Fibroblast of the aortic adventitia (primary cell): ENCODE measurements at regions not wholly inside any gene's neighbourhood (a gene's known extent, or its start where the extent isn't known, plus 50 kb on each side); places are given as distances from the start of the nearest gene placed in this dataset.
"Not testable (repeated sequence)": the region's sequence is repeated elsewhere in the genome, so short reads cannot be mapped to it uniquely, and the experiment has no call there.

Source experiments
- DNase-seq: peaks from one replicate; pipeline ENCODE4 v3.0.0-alpha.2; 2010; ENCODE audit warnings: low read depth
- H3K4me3 ChIP-seq: 2 replicates; pipeline ENCODE4 v1.5.1; 2011; ENCODE audit warnings: low read depth, mild to moderate bottlenecking, control low read depth, low read length, moderate library complexity
- TF ChIP-seq, protein P1 (sequence below): IDR thresholded peaks from 2 replicates; pipeline ENCODE4 v1.5.1; 2011; ENCODE audit warnings: mild to moderate bottlenecking, low read length, control low read depth, inconsistent platforms; ENCODE audit not compliant: insufficient read depth

DNA sequence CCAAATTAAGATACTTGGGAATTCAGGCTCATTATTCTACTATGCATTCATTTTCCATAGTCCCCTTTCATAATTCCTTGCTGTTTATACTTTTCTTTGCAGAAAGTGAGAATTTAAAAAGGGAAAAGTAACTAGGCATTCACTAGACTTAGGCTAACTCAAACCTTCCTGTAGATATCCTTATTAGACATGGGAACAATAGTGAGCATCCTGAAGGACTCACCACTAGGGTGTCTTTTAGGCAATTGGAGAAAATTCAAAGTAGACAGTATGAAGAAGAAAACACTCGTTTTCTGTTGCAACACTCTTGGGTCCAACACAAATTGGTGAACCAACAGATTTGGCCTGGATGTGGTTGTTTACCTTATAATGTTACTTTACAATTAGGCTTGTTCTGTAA lies 213.2 kb upstream of the GRIN3A start:
- no peak overlapping the region for H3K4me3 ChIP-seq
- no peak for DNase-seq
- TF ChIP-seq, protein P1, sequence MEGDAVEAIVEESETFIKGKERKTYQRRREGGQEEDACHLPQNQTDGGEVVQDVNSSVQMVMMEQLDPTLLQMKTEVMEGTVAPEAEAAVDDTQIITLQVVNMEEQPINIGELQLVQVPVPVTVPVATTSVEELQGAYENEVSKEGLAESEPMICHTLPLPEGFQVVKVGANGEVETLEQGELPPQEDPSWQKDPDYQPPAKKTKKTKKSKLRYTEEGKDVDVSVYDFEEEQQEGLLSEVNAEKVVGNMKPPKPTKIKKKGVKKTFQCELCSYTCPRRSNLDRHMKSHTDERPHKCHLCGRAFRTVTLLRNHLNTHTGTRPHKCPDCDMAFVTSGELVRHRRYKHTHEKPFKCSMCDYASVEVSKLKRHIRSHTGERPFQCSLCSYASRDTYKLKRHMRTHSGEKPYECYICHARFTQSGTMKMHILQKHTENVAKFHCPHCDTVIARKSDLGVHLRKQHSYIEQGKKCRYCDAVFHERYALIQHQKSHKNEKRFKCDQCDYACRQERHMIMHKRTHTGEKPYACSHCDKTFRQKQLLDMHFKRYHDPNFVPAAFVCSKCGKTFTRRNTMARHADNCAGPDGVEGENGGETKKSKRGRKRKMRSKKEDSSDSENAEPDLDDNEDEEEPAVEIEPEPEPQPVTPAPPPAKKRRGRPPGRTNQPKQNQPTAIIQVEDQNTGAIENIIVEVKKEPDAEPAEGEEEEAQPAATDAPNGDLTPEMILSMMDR = no peak

DNA sequence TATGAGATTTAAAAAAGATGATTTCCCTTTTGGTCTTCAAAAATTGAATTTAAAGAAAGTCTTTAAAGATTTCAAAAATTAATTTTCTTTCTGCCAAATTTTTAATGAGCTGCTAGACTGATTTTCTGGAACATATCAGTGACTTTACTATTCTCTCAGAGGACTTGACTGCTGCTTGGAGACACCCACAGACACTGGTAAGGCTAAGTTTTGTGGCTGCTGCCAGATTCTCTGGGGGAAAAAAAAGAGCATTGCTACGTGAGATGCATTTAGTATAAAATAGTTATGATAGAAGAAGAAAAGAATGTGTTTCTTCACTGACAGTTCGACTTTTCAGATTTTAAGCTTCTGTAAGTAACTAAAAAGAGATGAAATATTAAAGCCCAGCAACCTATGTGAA lies 193.3 kb upstream of the GRIN3A start:
- TF ChIP-seq, protein P1 = no peak
- DNase-seq = no peak
- no peak overlapping the region for H3K4me3 ChIP-seq

GRCh38 chr9:101930783-101931182 lies 192.3 kb upstream of the GRIN3A start:
- no peak for DNase-seq
- H3K4me3 ChIP-seq = no peak overlapping the region
- TF ChIP-seq, protein P1 = no peak

GRCh38 chr9:101925498-101925897 lies 187.1 kb upstream of the GRIN3A start:
- H3K4me3 ChIP-seq = no peak overlapping the region
- DNase-seq = no peak
- TF ChIP-seq, protein P1 = no peak

GRCh38 chr9:101923451-101923850 lies 185.0 kb upstream of the GRIN3A start:
- DNase-seq = no peak
- TF ChIP-seq, protein P1 = no peak
- H3K4me3 ChIP-seq = no peak overlapping the region

- H3K4me3 ChIP-seq, DNase-seq: not testable (repeated sequence)
Measured at GRCh38 chr9:101916948-101917347, 178.5 kb upstream of the GRIN3A start.

DNA sequence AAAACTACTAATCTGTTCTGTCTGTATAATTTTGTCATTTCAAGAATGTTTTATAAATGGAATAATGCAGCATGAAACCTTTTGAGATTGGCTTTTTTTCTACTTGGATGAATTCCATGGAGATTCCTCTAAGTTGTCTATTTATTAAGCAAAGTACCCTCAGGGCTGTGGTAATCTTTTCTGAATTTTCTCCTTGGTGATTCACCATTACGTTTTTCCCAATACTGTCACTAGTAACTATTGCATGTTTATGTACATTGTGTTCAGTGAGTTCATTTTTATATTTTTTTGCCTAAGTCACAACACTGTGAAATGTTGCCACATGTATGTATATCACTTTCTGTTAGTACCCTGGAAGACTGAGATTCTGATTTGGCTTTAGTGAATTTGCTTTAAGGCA lies 177.0 kb upstream of the GRIN3A start:
- TF ChIP-seq, protein P1 = no peak
- H3K4me3 ChIP-seq = no peak overlapping the region
- no peak for DNase-seq
